ENCODE measurements at regions not wholly inside any gene's neighbourhood (a gene's known extent, or its start where the extent isn't known, plus 50 kb on each side); places are given as distances from the start of the nearest gene placed in this dataset.
A peak's percentile ranks its signal among the peaks of the same experiment; 100 is the strongest.

GRCh38 chr3:18153571-18154173 is 271.5 kb downstream of the SATB1 start:
- Histone ChIP-seq H3K27me3 (ENCODE audit: insufficient read depth, low read length) (no peaks in the 10 kb centered on the region), H3K36me3 (ENCODE audit: insufficient read depth, low read length) (no peaks in the 10 kb centered on the region), H3K4me3 (ENCODE audit: low read length) (no peak overlapping the region), H3K4me1 (ENCODE audit: insufficient read depth, low read length) (peaks cover 12% of the 10 kb centered on the region), H2AFZ (ENCODE audit: low read depth, low read length) (no peak overlapping the region), H3K9me3 (ENCODE audit: low read length) (no peaks in the 10 kb centered on the region)

GRCh38 chr3:18151199-18151598 is 273.9 kb downstream of the SATB1 start:
- peaks cover 12% of the 10 kb centered on the region for H3K4me1 ChIP-seq (ENCODE audit: insufficient read depth, low read length)
- H3K36me3 ChIP-seq (ENCODE audit: insufficient read depth, low read length) = no peaks in the 10 kb centered on the region
- no peaks in the 10 kb centered on the region for H3K27me3 ChIP-seq (ENCODE audit: insufficient read depth, low read length)
- no peak overlapping the region for H2AFZ ChIP-seq (ENCODE audit: low read depth, low read length)
- H3K4me3 ChIP-seq (ENCODE audit: low read length) = no peak overlapping the region
- no peaks in the 10 kb centered on the region for H3K9me3 ChIP-seq (ENCODE audit: low read length)

- Histone ChIP-seq H3K4me3 (ENCODE audit: low read length) (no peak overlapping the region), H2AFZ (ENCODE audit: low read depth, low read length) (no peak overlapping the region), H3K9me3 (ENCODE audit: low read length) (no peaks in the 10 kb centered on the region), H3K4me1 (ENCODE audit: insufficient read depth, low read length) (peaks cover 12% of the 10 kb centered on the region), H3K27me3 (ENCODE audit: insufficient read depth, low read length) (no peaks in the 10 kb centered on the region), H3K36me3 (ENCODE audit: insufficient read depth, low read length) (no peaks in the 10 kb centered on the region)
These were observed 275.2 kb downstream of the SATB1 start for GRCh38 chr3:18149935-18150334.

- Histone ChIP-seq H3K4me1 (ENCODE audit: insufficient read depth, low read length) (peaks cover 12% of the 10 kb centered on the region), H3K9me3 (ENCODE audit: low read length) (no peaks in the 10 kb centered on the region), H3K27me3 (ENCODE audit: insufficient read depth, low read length) (no peaks in the 10 kb centered on the region), H3K36me3 (ENCODE audit: insufficient read depth, low read length) (no peaks in the 10 kb centered on the region), H3K4me3 (ENCODE audit: low read length) (no peak overlapping the region), H2AFZ (ENCODE audit: low read depth, low read length) (no peak overlapping the region)
These were observed 275.8 kb downstream of the SATB1 start for GRCh38 chr3:18149386-18149785.

GRCh38 chr3:18144571-18144970 is 280.6 kb downstream of the SATB1 start:
- H3K9me3 ChIP-seq (ENCODE audit: low read length) = no peaks in the 10 kb centered on the region
- H3K4me3 ChIP-seq (ENCODE audit: low read length) = no peak overlapping the region
- H3K4me1 ChIP-seq (ENCODE audit: insufficient read depth, low read length) = no peaks in the 10 kb centered on the region
- no peaks in the 10 kb centered on the region for H3K36me3 ChIP-seq (ENCODE audit: insufficient read depth, low read length)
- no peaks in the 10 kb centered on the region for H3K27me3 ChIP-seq (ENCODE audit: insufficient read depth, low read length)
- no peak overlapping the region for H2AFZ ChIP-seq (ENCODE audit: low read depth, low read length)

GRCh38 chr3:18143258-18143780 is 281.8 kb downstream of the SATB1 start:
- peaks cover 3% of the 10 kb centered on the region for H3K4me1 ChIP-seq (ENCODE audit: insufficient read depth, low read length)
- H2AFZ ChIP-seq (ENCODE audit: low read depth, low read length) = no peak overlapping the region
- no peaks in the 10 kb centered on the region for H3K36me3 ChIP-seq (ENCODE audit: insufficient read depth, low read length)
- H3K4me3 ChIP-seq (ENCODE audit: low read length) = no peak overlapping the region
- no peaks in the 10 kb centered on the region for H3K9me3 ChIP-seq (ENCODE audit: low read length)
- H3K27me3 ChIP-seq (ENCODE audit: insufficient read depth, low read length) = no peaks in the 10 kb centered on the region

- H3K36me3 ChIP-seq (ENCODE audit: insufficient read depth, low read length) = no peaks in the 10 kb centered on the region
- no peaks in the 10 kb centered on the region for H3K9me3 ChIP-seq (ENCODE audit: low read length)
- no peak overlapping the region for H2AFZ ChIP-seq (ENCODE audit: low read depth, low read length)
- H3K27me3 ChIP-seq (ENCODE audit: insufficient read depth, low read length) = no peaks in the 10 kb centered on the region
- no peak overlapping the region for H3K4me3 ChIP-seq (ENCODE audit: low read length)
- H3K4me1 ChIP-seq (ENCODE audit: insufficient read depth, low read length) = peaks cover 28% of the 10 kb centered on the region
These were observed 287.2 kb downstream of the SATB1 start for GRCh38 chr3:18137958-18138357.

- H3K4me3 ChIP-seq (ENCODE audit: low read length) = no peak overlapping the region
These were observed 289.9 kb downstream of the SATB1 start for GRCh38 chr3:18135060-18135814.

GRCh38 chr3:18134386-18135059 is 290.6 kb downstream of the SATB1 start:
- Histone ChIP-seq H3K4me1 (ENCODE audit: insufficient read depth, low read length) (peaks cover 31% of the 10 kb centered on the region), H2AFZ (ENCODE audit: low read depth, low read length) (peak overlapping the region; percentile 61), H3K4me3 (ENCODE audit: low read length) (no peak overlapping the region), H3K36me3 (ENCODE audit: insufficient read depth, low read length) (no peaks in the 10 kb centered on the region), H3K27me3 (ENCODE audit: insufficient read depth, low read length) (no peaks in the 10 kb centered on the region), H3K9me3 (ENCODE audit: low read length) (no peaks in the 10 kb centered on the region)

More at GRCh38 chr3:18135060-18135814, 289.9 kb downstream of the SATB1 start:
- peak overlapping the region; percentile 61 for H2AFZ ChIP-seq (ENCODE audit: low read depth, low read length)
- no peaks in the 10 kb centered on the region for H3K27me3 ChIP-seq (ENCODE audit: insufficient read depth, low read length)
- H3K4me1 ChIP-seq (ENCODE audit: insufficient read depth, low read length) = peaks cover 31% of the 10 kb centered on the region
- no peaks in the 10 kb centered on the region for H3K36me3 ChIP-seq (ENCODE audit: insufficient read depth, low read length)
- H3K9me3 ChIP-seq (ENCODE audit: low read length) = no peaks in the 10 kb centered on the region

- H3K27me3 ChIP-seq (ENCODE audit: insufficient read depth, low read length) = no peaks in the 10 kb centered on the region
- no peak overlapping the region for H2AFZ ChIP-seq (ENCODE audit: low read depth, low read length)
- H3K9me3 ChIP-seq (ENCODE audit: low read length) = no peaks in the 10 kb centered on the region
- no peaks in the 10 kb centered on the region for H3K36me3 ChIP-seq (ENCODE audit: insufficient read depth, low read length)
- no peak overlapping the region for H3K4me3 ChIP-seq (ENCODE audit: low read length)
- H3K4me1 ChIP-seq (ENCODE audit: insufficient read depth, low read length) = peaks cover 26% of the 10 kb centered on the region
These were observed 292.1 kb downstream of the SATB1 start for GRCh38 chr3:18132991-18133390.

GRCh38 chr3:18127859-18128681 is 297.1 kb downstream of the SATB1 start:
- Histone ChIP-seq H3K4me1 (ENCODE audit: insufficient read depth, low read length) (peaks cover 5% of the 10 kb centered on the region), H3K9me3 (ENCODE audit: low read length) (no peaks in the 10 kb centered on the region), H3K36me3 (ENCODE audit: insufficient read depth, low read length) (no peaks in the 10 kb centered on the region), H3K27me3 (ENCODE audit: insufficient read depth, low read length) (no peaks in the 10 kb centered on the region), H3K4me3 (ENCODE audit: low read length) (no peak overlapping the region), H2AFZ (ENCODE audit: low read depth, low read length) (no peak overlapping the region)

- Histone ChIP-seq H3K36me3 (ENCODE audit: insufficient read depth, low read length) (no peaks in the 10 kb centered on the region), H2AFZ (ENCODE audit: low read depth, low read length) (no peak overlapping the region), H3K9me3 (ENCODE audit: low read length) (no peaks in the 10 kb centered on the region), H3K27me3 (ENCODE audit: insufficient read depth, low read length) (no peaks in the 10 kb centered on the region), H3K4me1 (ENCODE audit: insufficient read depth, low read length) (no peaks in the 10 kb centered on the region), H3K4me3 (ENCODE audit: low read length) (no peak overlapping the region)
These were observed 297.8 kb downstream of the SATB1 start for GRCh38 chr3:18127174-18127858.
